ENCODE measurements at regions not wholly inside any gene's neighbourhood (a gene's known extent, or its start where the extent isn't known, plus 50 kb on each side); places are given as distances from the start of the nearest gene placed in this dataset.

DNA sequence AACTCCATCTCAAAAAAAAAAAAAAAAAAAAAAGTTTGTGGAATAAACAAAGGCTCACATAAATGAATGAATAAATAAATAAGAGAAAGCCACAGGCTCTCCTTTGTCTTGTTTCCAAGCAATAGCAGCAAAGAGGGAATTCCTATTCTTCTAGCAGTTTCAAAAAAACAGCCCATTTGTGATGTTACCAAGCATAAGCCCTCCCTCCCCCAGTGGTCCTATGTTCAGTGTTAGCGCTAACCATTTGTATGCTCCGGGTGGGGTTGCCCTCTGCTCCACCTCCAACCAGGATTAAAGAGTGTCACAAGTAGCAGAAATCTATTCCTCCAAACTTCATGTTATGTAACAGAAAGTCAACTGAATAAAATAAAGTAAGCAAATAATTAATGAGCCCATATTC, 1215.0 kb upstream of the TENM4 start:
- DNase-seq = no peak

DNA sequence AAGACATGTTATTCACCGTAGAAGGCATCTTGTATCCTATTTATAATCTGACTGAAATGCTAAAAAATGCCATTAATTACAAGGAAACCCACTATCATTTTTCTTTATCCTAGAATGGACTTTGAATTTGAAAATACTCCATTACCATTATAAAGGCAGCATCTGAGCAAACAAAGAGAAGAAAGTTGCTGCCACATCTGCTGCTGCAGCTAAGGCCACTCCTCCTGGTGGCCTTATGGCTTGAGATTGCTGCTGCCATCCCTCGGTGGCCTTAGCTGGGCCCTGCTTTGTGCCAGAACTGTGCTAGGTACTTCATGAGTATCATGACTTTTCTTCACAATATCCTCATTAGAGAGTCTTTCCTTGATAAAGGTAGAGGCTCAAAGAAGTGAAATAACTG, 1210.1 kb upstream of the TENM4 start:
- no peak for DNase-seq

DNA sequence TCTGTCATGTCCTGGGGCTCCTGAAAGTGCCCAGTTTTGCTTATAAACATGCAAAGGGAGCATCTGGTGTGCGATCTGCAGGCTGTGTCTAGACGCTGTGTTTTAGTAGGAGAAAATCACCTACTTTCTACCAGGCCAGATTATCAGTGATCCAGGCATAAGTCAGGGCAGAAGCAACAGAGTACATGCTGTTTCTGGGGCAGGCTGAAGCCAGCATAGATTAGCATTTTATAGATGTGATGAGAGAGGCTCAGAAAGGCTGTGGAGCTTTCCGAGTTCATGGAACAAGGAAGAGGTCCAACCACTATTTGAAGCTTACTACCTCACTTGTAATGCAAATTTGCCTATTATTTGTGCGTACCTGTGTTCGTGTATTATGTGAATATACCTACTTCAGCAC, 1208.4 kb upstream of the TENM4 start:
- DNase-seq = no peak

DNA sequence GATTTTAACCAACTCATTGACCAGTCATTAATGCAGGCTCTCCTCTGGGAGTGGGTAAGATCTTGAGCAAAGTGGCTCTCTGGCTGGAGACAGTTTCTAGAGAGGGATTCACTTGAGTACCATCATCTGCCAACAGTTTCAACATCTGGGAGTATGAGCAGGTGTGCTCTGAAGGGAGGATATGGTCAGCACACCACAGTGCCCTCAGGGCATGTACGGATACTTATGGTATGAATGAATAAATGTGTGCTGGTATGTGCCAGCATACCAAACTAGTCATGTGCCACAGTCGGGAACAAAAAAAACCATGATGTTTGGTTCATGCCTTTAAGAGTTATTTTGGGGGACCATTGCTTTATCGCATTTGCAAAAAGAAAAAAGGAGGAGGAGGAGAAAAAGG, 1197.5 kb upstream of the TENM4 start:
- DNase-seq = no peak

DNA sequence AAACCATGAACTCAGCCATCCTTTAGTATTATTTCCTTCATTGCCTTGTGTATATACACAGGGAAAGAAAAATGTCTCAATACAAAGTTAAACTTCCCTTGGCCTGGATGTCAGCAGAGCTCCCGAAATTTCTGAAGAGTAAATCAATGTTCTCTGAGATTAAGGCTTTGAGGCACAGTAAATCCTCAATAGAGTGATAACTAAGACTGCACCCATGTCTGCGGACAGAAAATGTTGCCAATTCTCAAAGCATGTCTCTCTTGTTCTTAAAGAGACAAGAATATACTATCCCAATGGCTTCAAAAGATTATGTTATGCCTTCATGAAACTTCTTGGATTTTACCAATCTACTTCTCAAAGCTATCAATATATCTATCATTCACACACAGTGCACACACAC, 1196.7 kb upstream of the TENM4 start:
- no peak for DNase-seq

DNA sequence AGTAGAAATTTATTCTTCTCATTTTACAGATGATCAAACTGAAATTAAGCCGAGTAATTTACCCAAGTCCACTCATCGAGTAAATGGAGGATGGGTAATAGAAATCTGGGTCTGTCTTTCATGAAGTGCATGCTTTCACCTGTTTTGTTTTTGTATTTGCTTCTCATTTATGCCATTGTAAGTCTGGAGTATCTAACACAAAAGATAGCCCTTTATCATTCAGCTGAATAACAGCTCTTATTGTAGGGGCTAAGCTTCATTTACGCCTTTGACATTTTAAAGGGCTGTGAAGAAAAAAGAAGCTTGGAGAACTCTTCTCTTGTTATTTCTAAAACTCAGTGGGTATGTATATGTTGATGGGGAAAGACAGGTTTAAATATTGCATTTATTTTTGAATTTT, 1196.2 kb upstream of the TENM4 start:
- no peak for DNase-seq

DNA sequence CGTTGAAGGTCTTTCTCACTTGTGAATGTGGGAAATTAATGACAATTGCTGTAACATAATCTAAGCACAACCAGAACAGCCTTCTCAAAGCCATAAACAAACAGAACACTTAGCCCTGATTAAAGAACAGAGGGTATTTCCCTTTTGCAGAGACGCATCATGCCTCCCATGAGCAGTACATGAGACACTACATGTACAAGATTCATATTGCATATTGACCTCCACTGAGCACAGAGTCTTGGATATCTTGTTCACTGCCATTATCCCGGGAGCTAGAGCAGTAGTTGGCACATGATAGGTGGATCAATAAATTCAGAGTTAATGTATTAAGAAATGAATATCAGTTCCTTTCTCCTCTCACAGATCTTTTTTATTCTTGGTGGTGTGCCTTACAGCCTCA, 1194.3 kb upstream of the TENM4 start:
- DNase-seq = no peak

DNA sequence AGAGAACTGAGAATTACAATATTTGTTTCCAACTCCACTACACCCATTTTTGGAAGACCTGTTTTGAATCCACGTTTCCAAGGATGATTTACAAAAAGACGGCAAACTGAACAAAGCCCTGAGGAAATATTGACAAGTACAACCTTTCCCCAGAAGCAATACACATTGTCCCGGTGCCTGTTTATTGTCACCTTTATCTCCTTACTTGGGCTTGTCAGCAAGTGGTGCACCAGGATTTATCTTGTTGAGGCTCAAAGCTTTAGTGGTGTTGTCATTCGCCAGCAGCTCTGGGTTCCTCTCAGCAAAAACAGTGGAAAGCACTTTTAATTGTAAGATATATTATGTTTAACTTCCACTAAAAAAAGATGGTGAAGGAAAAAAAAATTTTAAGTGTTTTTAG, 1191.9 kb upstream of the TENM4 start:
- DNase-seq = no peak

DNA sequence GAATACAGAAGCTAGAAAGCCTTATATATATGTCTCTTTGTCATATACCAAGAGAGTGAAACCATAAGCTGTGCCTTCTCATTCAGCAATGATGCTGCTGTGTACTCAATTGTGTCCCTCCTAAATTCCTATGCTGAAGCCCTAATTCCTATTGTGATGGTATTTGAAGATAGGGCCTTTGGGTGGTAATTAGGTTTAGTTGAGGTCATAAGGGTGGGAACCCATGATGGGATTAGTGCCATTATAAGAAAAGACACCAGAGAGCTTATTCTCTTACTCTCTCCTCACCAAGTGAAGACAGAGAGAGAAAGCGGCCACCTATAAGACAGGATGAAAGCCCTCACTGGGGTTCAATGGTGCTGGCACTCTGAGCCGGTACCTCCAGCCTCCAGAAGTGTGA, 1191.3 kb upstream of the TENM4 start:
- no peak for DNase-seq

DNA sequence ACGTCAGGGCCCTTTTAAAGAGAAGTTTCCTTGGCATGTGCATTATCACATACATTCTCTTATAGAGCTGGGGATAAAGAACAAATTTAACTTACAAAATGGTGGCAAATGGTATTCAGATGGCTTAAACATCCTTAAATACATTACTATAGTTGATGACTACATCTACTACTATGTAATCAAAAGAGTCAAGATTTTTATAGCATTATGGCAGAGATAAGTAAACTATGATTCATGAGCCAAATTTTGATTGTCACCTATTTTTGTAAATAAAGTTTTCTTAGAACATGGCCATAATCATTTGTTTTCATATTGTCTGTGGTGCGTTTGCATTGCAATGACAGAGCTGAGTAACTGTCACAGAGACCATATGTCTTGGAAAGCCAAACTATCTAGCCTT, 1188.6 kb upstream of the TENM4 start:
- no peak for DNase-seq

DNA sequence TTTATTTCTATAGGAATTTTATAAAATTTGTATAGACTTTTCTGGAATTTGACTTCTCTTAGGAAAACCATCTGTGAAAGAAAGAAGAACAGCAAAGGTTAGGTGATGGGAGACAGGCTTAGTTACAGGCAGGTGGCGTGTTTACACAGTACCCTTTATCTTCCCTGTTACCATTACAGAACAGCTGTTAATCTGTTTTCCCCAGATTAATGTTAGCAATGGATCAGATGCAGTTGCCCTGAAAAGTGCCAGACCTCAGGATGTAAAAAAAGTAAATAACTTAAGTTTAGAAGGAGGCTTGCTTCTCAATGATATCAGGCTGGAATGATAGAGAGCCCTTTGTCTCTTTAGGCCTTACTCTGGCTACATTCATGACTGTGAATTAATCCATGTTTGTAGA, 1186.5 kb upstream of the TENM4 start:
- DNase-seq = no peak

DNA sequence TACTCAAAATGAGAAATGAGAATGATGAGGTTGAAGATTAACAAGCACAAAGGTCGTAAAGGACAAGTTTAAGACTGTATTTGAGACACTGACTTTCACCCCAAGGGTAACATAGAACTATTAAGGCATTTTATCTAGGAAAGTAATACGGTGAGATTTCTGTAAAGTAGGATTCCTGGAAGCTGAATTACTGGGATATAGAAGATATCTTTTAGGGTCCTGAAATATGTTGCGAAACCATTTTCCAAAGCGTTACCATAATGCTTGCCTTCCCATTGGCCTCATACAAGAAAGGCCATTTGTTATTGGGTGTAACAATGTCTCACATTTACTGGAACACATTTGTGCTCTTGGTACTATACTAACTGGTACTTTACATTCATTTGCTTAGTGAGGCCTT, 1185.9 kb upstream of the TENM4 start:
- no peak for DNase-seq

DNA sequence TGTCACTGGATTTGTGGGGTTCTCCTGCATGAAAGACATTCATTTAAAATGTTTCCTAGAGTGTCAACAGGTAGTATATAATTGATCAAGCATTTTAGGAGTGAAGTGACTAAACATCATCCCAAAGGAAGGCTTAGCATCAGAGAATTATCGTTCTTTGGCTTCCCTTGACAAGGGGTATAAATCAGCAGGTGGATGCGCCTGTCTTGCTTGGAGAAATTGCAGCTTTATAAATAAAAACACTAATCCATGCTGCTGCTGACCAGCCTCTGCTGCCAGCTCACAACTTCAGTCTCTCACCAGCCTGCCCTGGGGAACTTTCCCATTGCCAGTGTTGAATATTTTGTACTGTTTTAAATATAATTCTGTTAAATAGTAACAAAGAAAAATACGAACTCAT, 1184.7 kb upstream of the TENM4 start:
- DNase-seq = no peak

DNA sequence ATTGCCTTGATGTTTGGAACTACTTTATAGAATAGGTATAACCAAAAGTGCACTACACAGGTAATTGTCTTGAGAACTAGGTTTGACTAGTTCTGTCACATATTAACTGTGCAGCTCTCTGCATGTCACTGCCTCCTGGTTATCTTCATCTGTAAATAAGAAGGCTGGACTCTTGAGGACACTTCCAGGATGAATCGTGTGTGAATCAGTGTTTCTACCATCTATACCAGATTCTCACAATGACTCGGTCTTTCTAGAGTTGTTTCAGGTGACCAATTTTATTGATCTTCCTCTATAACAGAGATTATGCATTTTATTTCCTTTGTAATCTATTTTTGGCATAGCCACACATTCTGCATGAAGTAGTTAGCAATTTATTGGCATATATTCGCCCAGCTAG, 1181.0 kb upstream of the TENM4 start:
- no peak for DNase-seq

DNA sequence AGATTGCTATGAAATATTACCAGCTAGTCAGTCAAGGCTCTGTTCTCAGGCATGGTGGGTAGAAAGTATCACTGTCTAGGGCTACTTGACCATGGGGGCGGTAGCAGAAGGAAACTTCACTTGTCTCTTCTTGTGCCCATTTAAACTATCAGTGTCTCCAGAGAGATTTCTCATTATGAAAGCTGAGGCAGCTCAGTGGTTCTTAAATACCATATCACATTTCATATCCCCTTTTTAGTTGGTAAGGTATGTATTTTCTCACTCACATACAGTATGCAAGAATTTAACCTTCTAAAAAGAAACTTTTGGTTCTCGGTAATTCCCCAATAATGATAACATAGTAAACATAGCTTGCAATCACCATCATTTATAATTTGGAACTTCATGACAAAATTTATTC, 1180.0 kb upstream of the TENM4 start:
- no peak for DNase-seq

DNA sequence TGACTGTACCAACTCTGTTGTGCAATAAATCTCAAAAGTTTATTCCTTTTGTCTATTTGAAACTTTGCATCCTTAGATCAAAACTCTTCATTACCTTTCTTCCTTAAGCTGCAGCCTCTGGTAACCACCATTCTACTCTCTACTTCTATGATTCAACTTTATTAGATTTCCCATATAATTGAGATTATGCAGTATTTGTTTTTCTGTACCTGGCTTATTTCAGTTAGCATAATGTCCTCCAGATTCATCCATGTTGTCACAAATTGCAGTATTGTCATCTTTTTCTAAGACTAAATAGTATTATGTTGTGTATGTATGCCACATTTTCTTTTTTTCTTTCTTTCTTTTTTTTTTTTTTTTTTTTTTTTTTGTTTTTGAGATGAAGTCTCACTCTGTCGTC, 1176.3 kb upstream of the TENM4 start:
- DNase-seq = no peak

DNA sequence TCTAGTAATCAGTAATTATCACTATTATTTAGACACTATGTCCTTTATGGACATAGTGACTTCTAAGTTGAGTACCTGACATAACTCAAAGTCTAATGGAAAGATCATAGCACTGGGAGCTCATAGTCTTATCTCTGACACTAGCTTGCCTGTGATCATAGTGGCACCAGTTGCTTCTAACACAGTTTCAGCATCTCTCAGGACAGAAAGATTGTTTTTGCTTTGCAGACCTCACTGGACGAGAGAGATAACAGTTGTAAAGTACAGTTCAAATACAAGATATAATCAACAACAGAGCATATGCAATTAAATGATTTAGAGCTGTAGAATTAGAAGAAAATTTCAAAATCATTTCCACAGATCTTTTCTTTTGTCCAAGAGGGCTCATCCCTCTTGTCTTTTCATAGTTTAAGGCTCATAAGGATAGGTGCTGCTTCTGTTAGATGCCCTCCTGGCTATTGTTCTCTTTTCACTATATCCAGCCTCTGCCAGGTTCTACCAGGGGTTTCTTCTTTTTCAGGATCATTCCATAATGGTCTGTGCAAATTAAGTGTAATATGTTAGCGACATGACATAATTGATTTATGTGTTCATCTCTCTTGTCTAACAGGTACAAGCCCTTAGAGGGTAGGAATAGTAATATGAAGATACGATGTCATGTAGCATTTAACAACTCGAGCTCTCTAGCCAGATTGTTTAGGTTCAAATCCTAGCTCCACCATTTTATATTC, 1175.4 kb upstream of the TENM4 start:
- no peak for DNase-seq

DNA sequence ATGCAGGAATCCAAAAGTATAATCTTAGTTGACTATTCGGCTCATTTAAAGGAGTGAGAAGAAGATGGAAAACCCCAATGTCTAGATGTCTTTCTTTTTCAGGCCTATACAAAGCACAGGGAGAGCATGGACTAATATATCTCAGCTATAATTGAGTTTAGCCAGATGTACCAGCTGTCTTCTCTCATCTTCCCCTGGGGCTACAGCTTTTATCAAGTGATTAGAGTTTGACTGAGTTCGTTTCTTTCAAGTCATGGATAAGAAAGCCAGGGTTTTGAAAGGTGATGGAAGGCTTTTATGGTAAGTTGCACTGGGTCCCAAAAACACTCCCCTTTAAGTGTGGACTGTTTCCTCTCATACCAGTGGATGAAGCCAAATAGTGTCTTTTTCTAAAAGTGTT, 1172.8 kb upstream of the TENM4 start:
- DNase-seq = no peak

DNA sequence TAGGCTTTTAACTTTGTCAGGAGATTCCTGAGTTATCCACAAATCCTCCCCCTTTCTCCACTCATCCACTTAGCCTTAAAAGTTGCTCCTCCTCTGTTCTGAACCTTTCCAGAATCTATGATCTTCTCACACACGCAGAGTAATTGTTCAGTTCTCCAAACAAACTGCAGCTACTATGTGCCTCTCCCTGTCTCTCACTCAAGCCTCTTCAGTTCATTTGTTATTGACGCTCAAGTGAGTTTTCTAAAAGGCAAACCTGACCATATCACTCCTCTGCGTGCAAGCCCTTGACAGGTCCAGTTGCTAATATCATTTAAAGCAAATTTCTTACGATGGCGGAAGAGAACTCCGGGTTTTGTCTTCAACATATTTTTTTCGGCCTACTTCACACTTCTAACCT, 1169.7 kb upstream of the TENM4 start:
- no peak for DNase-seq

DNA sequence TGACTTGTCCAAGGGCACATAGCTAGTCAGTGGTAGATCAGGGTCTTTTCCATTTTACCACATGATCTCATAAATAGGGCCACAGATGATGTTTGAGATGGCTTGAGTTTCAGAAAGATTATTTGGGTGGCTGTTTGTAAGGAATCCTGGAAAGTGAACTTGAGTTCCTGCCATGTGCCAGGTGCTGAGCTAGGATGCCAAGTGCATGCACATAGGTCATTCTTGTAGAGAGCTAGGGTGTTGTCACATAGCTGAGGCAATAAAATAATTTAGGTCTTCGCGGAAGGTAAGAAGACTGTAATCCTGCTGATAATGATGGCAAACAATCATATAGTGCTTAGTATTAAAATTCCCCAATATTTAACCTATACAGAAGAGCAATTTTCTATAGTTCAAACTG, 1162.6 kb upstream of the TENM4 start:
- DNase-seq = no peak

DNA sequence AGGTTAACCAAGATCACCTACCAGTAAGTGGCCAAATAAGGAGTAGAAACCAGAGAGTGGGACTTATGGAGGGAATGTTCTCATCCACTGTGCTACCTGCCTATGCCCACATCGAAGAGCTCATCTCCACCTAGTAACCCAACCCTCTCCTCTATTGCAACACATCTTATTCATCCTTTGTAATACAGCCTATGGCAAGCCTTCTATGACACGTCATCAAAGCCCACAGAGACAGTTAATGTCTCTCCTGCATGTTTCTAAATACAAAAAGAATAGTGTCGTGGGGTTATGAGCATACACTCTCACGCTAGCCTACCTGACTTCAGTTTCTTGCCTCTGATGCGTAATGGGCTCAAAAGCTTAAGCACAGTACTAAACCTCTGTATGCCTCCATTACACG, 1158.1 kb upstream of the TENM4 start:
- DNase-seq = no peak

DNA sequence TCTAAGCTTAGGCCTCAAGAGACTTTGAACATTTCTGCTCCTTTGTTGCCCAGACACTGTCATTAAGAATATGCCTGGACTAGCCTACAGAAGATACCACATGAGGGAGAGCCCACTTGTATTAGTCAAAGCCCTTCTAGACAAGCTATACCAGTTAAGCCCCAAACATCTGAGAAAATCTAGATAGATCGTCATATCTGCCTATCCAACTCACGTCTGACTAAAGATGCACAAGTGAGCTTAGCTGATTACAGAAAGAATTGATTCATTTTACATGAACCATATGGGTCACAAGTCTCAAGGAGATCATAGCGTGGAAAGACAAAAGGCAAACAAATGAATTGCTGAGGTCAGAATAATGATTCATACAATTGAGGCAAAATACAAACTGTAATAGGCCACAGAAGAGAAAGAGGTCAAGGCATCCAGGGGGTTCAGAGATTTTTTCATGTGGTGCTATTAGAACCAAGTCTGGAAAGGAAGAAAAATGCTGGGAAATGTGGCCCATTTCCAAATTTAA, 1155.5 kb upstream of the TENM4 start:
- DNase-seq = no peak

DNA sequence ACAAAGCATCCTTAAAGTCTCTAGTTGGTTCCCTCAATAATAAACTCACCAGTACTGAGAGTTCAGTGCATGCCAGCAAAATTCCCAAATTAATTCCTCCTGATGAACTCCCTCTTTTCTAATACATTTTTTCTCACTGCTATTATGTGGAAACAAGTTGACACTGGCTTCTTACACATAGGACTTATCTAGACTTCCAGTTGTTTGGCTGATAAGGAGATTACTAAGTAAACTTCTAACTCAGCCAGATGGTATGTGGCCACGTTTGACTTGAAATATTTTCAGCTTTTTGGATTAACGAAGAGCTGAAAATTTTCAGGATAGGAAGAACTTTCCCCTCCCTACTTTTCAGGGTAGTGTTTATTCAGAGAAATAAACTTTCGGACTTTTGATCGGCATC, 1154.2 kb upstream of the TENM4 start:
- no peak for DNase-seq

DNA sequence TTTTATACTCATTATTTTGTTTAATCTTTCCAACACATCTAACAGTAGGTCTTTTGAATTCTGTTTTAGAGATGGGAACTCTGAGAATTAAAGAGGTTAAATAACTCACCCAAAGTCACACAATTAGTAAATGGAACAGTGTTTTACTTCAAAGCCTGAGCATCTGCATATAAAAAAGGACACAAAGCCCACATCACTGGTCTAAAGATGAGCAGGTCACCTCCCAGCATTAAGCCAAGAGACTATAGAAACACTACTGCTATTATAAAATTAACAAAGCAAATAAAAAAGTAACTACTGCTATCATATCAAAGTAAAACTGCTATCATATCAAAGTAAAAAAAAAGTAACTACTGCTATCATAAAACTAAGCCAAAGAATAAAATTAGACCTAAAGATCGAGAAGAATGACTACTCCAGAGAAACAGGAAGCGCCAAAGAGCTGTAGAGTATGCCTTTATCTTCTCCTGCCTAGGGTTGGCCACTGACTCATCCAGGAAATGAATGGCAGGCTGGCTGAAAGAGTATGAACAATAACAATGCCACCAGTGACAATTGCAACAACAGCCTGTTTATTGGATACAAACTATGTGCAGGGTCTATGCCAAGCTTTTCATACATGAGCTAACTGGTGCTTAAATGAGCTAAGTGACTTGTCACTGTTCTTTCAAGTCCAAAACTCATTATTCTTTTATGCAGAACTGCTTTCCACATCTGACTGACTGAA, 1153.0 kb upstream of the TENM4 start:
- no peak for DNase-seq

Data from left kidney (tissue), 1 donor.